ENCODE measurements at regions not wholly inside any gene's neighbourhood (a gene's known extent, or its start where the extent isn't known, plus 50 kb on each side); places are given as distances from the start of the nearest gene placed in this dataset.

- ATAC-seq = no peak
These were observed 352.4 kb downstream of the KIF16B start for GRCh38 chr20:16220826-16221225.

- ATAC-seq = no peak
These were observed 354.1 kb downstream of the KIF16B start for GRCh38 chr20:16219182-16219581.

DNA sequence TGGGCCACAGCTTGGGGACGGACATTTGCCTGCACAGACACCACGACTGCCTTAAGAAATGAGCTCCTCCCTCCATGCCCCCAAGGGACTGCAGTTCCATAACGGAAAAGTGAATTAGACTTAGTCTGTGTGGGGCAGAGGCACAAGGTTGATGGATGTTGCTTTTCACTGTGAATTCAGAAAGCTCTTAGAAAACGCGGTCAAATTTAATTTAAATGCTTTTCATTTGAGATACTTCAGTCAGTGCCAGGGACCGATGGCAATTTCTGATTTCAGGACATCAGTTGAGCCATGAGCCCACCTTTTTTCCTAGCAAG, 356.4 kb downstream of the KIF16B start:
- no peak for ATAC-seq

GRCh38 chr20:16216227-16216913, 356.9 kb downstream of the KIF16B start:
- no peak for ATAC-seq

- no peak for ATAC-seq
These were observed 358.2 kb downstream of the KIF16B start for GRCh38 chr20:16215041-16215440.

DNA sequence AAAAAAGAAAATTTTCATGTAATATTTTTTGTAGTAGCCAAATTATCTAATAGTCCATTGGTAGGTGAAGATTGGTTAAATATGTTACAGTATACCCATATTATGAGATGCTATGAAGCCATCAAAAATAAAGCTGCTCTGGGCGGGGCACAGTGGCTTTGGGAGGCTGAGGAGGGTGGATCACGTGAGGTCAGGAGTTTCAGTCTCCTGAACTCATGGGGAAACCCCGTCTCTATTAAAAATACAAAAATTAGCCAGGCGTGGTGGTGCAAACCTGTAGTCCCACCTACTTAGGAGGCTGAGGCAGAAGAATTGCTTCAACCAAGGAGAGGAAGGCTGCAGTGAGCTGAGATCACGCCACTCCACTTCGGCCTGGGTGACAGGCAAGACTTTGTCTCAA, 360.5 kb downstream of the KIF16B start:
- ATAC-seq = no peak

DNA sequence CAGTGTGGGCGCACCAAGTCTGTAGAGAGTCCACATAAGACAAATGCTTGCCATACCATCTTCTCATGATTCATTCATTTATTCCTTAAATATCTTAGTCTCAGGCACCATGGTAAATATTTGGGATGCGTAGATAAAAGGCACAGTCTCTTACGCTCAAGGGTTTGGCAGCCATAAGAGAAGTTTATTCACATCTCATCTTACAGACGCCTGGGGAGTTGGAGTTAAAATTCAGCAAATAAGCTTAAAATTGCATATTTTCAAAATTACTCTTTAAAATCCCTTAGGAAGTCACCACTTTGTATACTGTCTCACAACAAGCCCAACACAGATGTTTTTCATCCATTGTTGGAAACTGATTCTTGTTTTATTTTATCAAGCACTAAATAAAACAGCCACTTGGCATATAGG, 363.3 kb downstream of the KIF16B start:
- no peak for ATAC-seq

- no peak for ATAC-seq
These were observed 363.9 kb downstream of the KIF16B start for GRCh38 chr20:16209357-16209756.

DNA sequence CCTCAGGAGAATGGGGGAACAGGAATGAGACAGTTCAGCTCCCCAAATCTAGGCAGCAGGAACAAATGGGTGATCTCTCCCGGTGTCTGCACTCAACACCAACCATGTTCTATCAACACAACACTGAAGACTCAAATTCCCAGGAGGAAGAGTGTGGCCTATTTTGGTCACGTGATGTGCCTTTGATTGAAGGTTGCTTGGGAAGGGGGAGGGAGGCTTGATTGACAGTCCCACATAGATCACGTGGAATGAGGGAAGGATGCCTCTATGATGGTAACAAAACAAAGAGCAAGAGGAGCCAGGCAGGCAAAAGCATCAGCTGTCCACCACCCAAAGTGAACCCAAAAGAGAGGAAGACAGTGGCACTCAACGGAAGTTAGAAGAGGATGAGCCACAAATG, 364.8 kb downstream of the KIF16B start:
- no peak for ATAC-seq

GRCh38 chr20:16206817-16207216, 366.4 kb downstream of the KIF16B start:
- no peak for ATAC-seq

GRCh38 chr20:16205507-16205906, 367.7 kb downstream of the KIF16B start:
- ATAC-seq = peak; percentile 20

- no peak for ATAC-seq
These were observed 370.2 kb downstream of the KIF16B start for GRCh38 chr20:16203096-16203495.

- ATAC-seq = no peak
These were observed 372.1 kb downstream of the KIF16B start for GRCh38 chr20:16201191-16201590.

- ATAC-seq = no peak
These were observed 375.6 kb downstream of the KIF16B start for GRCh38 chr20:16197696-16198095.

DNA sequence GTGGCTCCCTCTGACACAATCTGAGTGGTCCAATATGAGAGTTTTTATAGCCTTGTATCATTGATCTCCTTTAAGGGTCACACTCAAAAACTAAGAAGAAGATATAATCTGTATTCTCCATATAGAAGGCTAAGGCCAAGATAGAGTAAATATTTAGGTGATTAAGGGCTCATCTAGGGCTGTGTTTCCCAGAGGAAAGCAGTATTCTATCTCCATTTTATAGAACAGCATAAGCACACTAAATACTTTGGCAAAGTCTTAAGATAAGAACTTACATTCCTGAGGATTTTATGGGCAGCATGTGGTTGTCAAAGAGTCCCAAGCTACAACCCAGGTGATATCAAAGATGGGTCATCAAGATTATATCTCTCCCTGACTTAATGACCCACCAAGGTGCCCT, 377.6 kb downstream of the KIF16B start:
- no peak for ATAC-seq

DNA sequence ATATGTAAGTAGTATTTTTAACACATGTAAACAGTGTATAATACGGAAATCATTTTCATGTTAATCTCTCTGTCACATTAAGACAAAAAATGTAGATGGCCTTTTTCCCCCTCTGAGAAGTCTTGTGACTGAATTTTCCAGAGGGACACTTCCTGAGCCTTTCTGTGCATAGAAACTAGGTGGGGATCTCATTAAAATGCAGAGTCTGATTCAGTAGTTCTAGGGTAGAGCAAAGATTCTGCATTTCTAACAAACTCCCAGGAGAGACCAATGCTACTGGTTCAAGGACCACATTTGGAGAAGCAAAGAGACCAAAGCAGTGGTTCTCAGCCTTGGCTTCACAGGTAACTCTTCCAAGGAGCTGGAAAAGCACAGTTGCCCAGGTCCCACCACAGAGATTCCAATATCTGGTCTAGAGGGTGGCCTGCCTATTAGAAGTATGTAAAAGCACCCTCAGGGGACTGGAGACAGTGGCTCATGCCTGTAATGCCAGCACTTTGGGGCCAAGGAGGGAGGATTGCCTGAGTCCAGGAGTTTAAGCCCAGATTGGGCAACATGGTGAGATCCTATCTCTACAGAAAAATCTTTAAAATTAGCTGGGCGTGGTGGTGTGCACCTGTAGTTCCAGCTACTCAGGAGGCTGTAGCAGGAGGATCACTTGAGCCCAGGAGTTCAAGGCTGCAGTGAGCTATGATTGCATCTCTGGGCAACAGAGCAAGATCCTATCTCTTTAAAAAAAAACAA, 378.5 kb downstream of the KIF16B start:
- ATAC-seq = no peak

DNA sequence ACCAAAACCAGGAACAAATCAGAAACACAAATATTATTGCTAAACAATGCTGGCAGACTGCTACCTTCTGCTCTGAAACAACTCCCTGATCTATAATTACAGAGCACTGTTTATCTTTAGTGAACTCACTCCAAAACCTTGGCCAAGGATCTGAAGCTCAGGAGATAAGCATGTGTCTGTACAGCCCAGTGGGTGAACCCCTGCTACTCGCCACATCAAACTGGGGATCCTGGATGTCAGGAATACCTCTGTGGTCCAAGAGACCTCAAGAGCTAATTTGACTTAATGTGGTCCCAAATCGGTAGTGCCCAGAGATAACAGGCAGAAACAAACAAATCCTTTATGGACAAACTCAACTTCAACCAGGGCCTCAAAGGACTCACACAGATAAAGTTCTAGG, 381.8 kb downstream of the KIF16B start:
- ATAC-seq = no peak

- ATAC-seq = no peak
These were observed 383.9 kb downstream of the KIF16B start for GRCh38 chr20:16189371-16189770.

GRCh38 chr20:16187956-16188616, 385.2 kb downstream of the KIF16B start:
- peak; percentile 8 for ATAC-seq

GRCh38 chr20:16179919-16180318, 393.3 kb downstream of the KIF16B start:
- ATAC-seq = no peak

- ATAC-seq = no peak
These were observed 393.9 kb downstream of the KIF16B start for GRCh38 chr20:16179371-16179770.

GRCh38 chr20:16178546-16179135, 394.6 kb downstream of the KIF16B start:
- no peak for ATAC-seq

GRCh38 chr20:16175322-16175961, 397.8 kb downstream of the KIF16B start:
- no peak for ATAC-seq

Measured in esophagus mucosa (tissue), 1 donor.